ENCODE measurements at regions not wholly inside any gene's neighbourhood (a gene's known extent, or its start where the extent isn't known, plus 50 kb on each side); places are given as distances from the start of the nearest gene placed in this dataset.

GRCh38 chr1:163540727-163541126 lies 219.0 kb downstream of the NUF2 start:
- Mint-ChIP-seq H3K4me1 (ENCODE audit: low read depth, unreplicated experiment) (no peaks in the 10 kb centered on the region), H3K4me3 (ENCODE audit: unreplicated experiment) (no peak overlapping the region), H3K9me3 (ENCODE audit: unreplicated experiment) (no peaks in the 10 kb centered on the region), H3K27me3 (ENCODE audit: insufficient read depth, unreplicated experiment) (peaks cover 2% of the 10 kb centered on the region), H3K36me3 (ENCODE audit: insufficient read depth, unreplicated experiment) (no peaks in the 10 kb centered on the region), H3K27ac (ENCODE audit: unreplicated experiment) (no peak overlapping the region)
- H3K4me1 ChIP-seq = no peaks in the 10 kb centered on the region
- intact Hi-C loops (cut with micrococcal nuclease; ENCODE audit: unreplicated experiment) = no loop called here
- H3K27me3 ChIP-seq (replicated peaks; ENCODE audit: control insufficient read depth, insufficient read depth, low read length) = no peaks in the 10 kb centered on the region
- H3K4me3 ChIP-seq (ENCODE audit: low read depth, low read length) = no peak overlapping the region
- no peak for DNase-seq
- TF ChIP-seq CTCF (IDR thresholded peaks at IDR 0.05; ENCODE audit: insufficient read depth in 1 of 2, low read depth in 1 of 2, low read length in 1 of 2, severe bottlenecking in 1 of 2, unreplicated experiment in 1 of 2) = no peak
- no peaks in the 10 kb centered on the region for H3K36me3 ChIP-seq (ENCODE audit: control insufficient read depth, insufficient read depth, low read length)
- ChIA-PET POLR2A (no interaction called here), CTCF (no interaction called here)
- BruUV-seq (replicated peaks) = no TSS peak
- H3K9me3 ChIP-seq = no peaks in the 10 kb centered on the region

GRCh38 chr1:163544441-163544840 lies 222.7 kb downstream of the NUF2 start:
- intact Hi-C loops (cut with micrococcal nuclease; ENCODE audit: unreplicated experiment) = no loop called here
- TF ChIP-seq CTCF (IDR thresholded peaks at IDR 0.05; ENCODE audit: insufficient read depth in 1 of 2, low read depth in 1 of 2, low read length in 1 of 2, severe bottlenecking in 1 of 2, unreplicated experiment in 1 of 2) = no peak
- Histone ChIP-seq H3K36me3 (ENCODE audit: control insufficient read depth, insufficient read depth, low read length) (no peaks in the 10 kb centered on the region), H3K4me3 (ENCODE audit: low read depth, low read length) (no peak overlapping the region), H3K9me3 (no peaks in the 10 kb centered on the region), H3K27me3 (replicated peaks; ENCODE audit: control insufficient read depth, insufficient read depth, low read length) (no peaks in the 10 kb centered on the region), H3K4me1 (no peaks in the 10 kb centered on the region)
- ChIA-PET CTCF (no interaction called here), POLR2A (no interaction called here)
- no peak for DNase-seq
- Mint-ChIP-seq H3K4me3 (ENCODE audit: unreplicated experiment) (no peak overlapping the region), H3K27ac (ENCODE audit: unreplicated experiment) (no peak overlapping the region), H3K36me3 (ENCODE audit: insufficient read depth, unreplicated experiment) (no peaks in the 10 kb centered on the region), H3K27me3 (ENCODE audit: insufficient read depth, unreplicated experiment) (peaks cover 2% of the 10 kb centered on the region), H3K4me1 (ENCODE audit: low read depth, unreplicated experiment) (no peaks in the 10 kb centered on the region), H3K9me3 (ENCODE audit: unreplicated experiment) (no peaks in the 10 kb centered on the region)
- BruUV-seq (replicated peaks) = no TSS peak

GRCh38 chr1:163558162-163558561 lies 236.4 kb downstream of the NUF2 start:
- ChIA-PET POLR2A (no interaction called here), CTCF (no interaction called here)

More at GRCh38 chr1:163558162-163558561, 236.4 kb downstream of the NUF2 start:
- DNase-seq = no peak
- Histone ChIP-seq H3K27me3 (replicated peaks; ENCODE audit: control insufficient read depth, insufficient read depth, low read length) (no peaks in the 10 kb centered on the region), H3K4me1 (no peaks in the 10 kb centered on the region), H3K36me3 (ENCODE audit: control insufficient read depth, insufficient read depth, low read length) (no peaks in the 10 kb centered on the region), H3K4me3 (ENCODE audit: low read depth, low read length) (no peak overlapping the region), H3K9me3 (no peaks in the 10 kb centered on the region)
- intact Hi-C loops (cut with micrococcal nuclease; ENCODE audit: unreplicated experiment) = no loop called here
- no TSS peak for BruUV-seq (replicated peaks)
- TF ChIP-seq CTCF (IDR thresholded peaks at IDR 0.05; ENCODE audit: insufficient read depth in 1 of 2, low read depth in 1 of 2, low read length in 1 of 2, severe bottlenecking in 1 of 2, unreplicated experiment in 1 of 2) = no peak
- Mint-ChIP-seq H3K36me3 (ENCODE audit: insufficient read depth, unreplicated experiment) (no peaks in the 10 kb centered on the region), H3K9me3 (ENCODE audit: unreplicated experiment) (no peaks in the 10 kb centered on the region), H3K4me1 (ENCODE audit: low read depth, unreplicated experiment) (no peaks in the 10 kb centered on the region), H3K27ac (ENCODE audit: unreplicated experiment) (no peak overlapping the region), H3K4me3 (ENCODE audit: unreplicated experiment) (no peak overlapping the region), H3K27me3 (ENCODE audit: insufficient read depth, unreplicated experiment) (peaks cover 5% of the 10 kb centered on the region)
